ENCODE measurements at regions not wholly inside any gene's neighbourhood (a gene's known extent, or its start where the extent isn't known, plus 50 kb on each side); places are given as distances from the start of the nearest gene placed in this dataset.

GRCh38 chr6:108734271-108734922, 113.8 kb upstream of the ARMC2 start:
- TF ChIP-seq CTCF (IDR thresholded peaks at IDR 0.05; ENCODE audit: extremely low read depth, missing control alignments), result no peak
- no peak for DNase-seq (ENCODE audit: low spot score)

- no peak for DNase-seq (ENCODE audit: low spot score)
- TF ChIP-seq CTCF (IDR thresholded peaks at IDR 0.05; ENCODE audit: extremely low read depth, missing control alignments), result no peak
These were observed 112.8 kb upstream of the ARMC2 start for GRCh38 chr6:108735310-108736001.

DNA sequence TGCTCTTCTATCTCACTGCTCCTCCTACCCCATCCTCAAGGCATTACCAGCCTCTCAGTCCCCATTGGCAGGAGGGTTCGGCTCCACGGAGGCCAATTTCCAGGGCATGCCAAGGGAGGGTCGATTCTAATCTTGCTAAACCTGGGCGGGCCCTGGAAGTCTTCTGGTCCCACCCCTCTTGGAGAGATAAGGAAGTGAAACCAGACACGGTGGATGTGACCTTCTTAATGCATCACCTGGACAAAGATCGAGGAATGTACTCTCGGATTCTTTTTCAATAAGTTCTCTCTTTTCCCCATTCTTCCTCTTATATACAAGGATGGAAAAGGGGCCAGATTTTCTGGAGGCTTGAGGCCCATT, 112.2 kb upstream of the ARMC2 start:
- no peak for TF ChIP-seq CTCF (IDR thresholded peaks at IDR 0.05; ENCODE audit: extremely low read depth, missing control alignments)
- DNase-seq (ENCODE audit: low spot score), result no peak

- no peak for DNase-seq (ENCODE audit: low spot score)
- TF ChIP-seq CTCF (IDR thresholded peaks at IDR 0.05; ENCODE audit: extremely low read depth, missing control alignments), result no peak
These were observed 111.4 kb upstream of the ARMC2 start for GRCh38 chr6:108736832-108737231.

DNA sequence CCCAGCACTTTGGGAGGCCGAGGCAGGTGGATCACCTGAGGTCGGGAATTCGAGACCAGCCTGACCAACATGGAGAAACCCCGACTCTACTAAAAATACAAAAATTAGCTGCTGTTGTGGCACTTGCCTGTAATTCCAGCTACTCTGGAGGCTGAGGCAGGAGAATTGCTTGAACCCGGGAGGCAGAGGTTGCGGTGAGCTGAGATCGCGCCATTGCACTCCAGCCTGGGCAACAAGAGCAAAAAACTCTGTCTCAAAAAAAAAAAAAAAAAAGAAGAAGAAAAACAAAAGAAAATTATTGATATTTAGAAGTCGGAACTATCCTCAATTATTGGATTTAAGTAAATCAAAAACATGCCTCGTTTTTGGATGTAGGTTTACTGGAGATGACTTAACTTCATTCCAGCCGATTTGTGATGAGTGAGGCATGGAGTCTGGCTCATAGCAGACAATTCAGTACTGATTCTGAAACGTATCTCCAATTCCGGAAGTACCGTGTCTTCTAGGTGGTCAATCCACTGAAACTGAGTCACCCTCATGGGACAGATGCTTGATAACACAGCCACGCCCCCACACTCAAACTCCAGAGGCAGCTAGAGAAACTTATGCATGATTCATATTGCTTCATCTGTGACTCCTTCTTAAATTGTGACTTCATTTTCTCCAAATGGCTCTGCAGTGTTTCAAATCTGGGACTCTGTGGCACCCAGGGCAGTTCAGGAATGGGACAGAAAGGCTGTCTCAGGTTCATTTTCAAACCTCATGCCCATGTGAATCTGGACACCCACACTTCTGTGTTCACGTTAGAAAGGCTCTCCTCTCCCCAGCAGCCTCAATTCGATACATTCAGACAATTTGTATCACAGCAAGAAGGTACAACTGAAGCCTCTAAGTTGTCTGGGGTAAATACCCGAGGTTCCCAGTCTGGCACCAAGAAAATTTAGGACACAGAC, 110.4 kb upstream of the ARMC2 start:
- DNase-seq (ENCODE audit: low spot score), result no peak
- TF ChIP-seq CTCF (IDR thresholded peaks at IDR 0.05; ENCODE audit: extremely low read depth, missing control alignments), result no peak

GRCh38 chr6:108738684-108739416, 109.4 kb upstream of the ARMC2 start:
- no peak for TF ChIP-seq CTCF (IDR thresholded peaks at IDR 0.05; ENCODE audit: extremely low read depth, missing control alignments)
- DNase-seq (ENCODE audit: low spot score), result no peak
